ENCODE measurements at regions not wholly inside any gene's neighbourhood (a gene's known extent, or its start where the extent isn't known, plus 50 kb on each side); places are given as distances from the start of the nearest gene placed in this dataset.

DNA sequence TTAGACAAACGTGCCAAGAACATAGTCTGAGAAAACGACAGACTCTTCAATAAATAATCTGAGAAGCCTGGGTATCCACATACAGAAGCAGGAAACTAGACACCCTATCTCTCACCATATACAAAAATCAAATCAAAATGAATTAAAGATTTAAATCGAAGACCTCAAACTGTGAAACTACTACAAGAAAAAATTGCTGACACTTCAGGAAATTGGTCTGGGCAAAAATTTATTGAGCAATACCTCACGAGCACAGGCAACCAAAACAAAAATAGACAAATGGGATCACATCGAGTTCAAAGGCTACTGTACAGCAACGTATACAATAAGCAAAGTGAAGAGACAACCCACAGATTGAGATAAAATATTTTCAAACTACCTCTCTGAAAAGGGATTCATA lies 292.8 kb upstream of the RGS18 start:
- no peaks in the 10 kb centered on the region for H3K79me2 ChIP-seq (ENCODE audit: low read length)
- H3K9me3 ChIP-seq (ENCODE audit: insufficient read depth, low read length), result peaks cover 5% of the 10 kb centered on the region; the same call in 1 of the 2 replicates
- H3K4me3 ChIP-seq (ENCODE audit: low read length), result no peak overlapping the region
- no peak for TF ChIP-seq EZH2phosphoT487 (IDR thresholded peaks at IDR 0.05; ENCODE audit: low read depth)
- TF ChIP-seq CTCF (IDR thresholded peaks at IDR 0.05; ENCODE audit: low read depth, low read length), result no peak
- H3K27ac ChIP-seq (ENCODE audit: low read length), result no peak overlapping the region
- peaks cover 5% of the 10 kb centered on the region for H3K36me3 ChIP-seq (replicated peaks; ENCODE audit: low read depth, low read length)
- peaks cover 10% of the 10 kb centered on the region for H3K4me1 ChIP-seq (ENCODE audit: low read length)
- no peaks in the 10 kb centered on the region for H3K27me3 ChIP-seq (ENCODE audit: low read depth, low read length)
- no peak overlapping the region for H3K4me2 ChIP-seq (ENCODE audit: low read length)
- no peak overlapping the region for H3K9ac ChIP-seq (ENCODE audit: low read length)
- H4K20me1 ChIP-seq (ENCODE audit: insufficient read depth, low read length), result no peaks in the 10 kb centered on the region
- H2AFZ ChIP-seq (ENCODE audit: low read depth, low read length), result no peak overlapping the region

GRCh38 chr1:191866155-191866554 lies 292.1 kb upstream of the RGS18 start:
- Histone ChIP-seq H3K27me3 (ENCODE audit: low read depth, low read length) (no peaks in the 10 kb centered on the region), H3K4me2 (ENCODE audit: low read length) (no peak overlapping the region), H3K9ac (ENCODE audit: low read length) (no peak overlapping the region), H3K4me3 (ENCODE audit: low read length) (no peak overlapping the region), H3K4me1 (ENCODE audit: low read length) (peaks cover 14% of the 10 kb centered on the region), H3K9me3 (ENCODE audit: insufficient read depth, low read length) (peaks cover 5% of the 10 kb centered on the region; the same call in 1 of the 2 replicates), H2AFZ (ENCODE audit: low read depth, low read length) (no peak overlapping the region), H3K36me3 (replicated peaks; ENCODE audit: low read depth, low read length) (peaks cover 5% of the 10 kb centered on the region), H3K27ac (ENCODE audit: low read length) (no peak overlapping the region), H3K79me2 (ENCODE audit: low read length) (no peaks in the 10 kb centered on the region), H4K20me1 (ENCODE audit: insufficient read depth, low read length) (no peaks in the 10 kb centered on the region)
- TF ChIP-seq EZH2phosphoT487 (IDR thresholded peaks at IDR 0.05; ENCODE audit: low read depth) (no peak), CTCF (IDR thresholded peaks at IDR 0.05; ENCODE audit: low read depth, low read length) (no peak)

- no peaks in the 10 kb centered on the region for H3K27me3 ChIP-seq (ENCODE audit: low read depth, low read length)
- peaks cover 14% of the 10 kb centered on the region for H3K4me1 ChIP-seq (ENCODE audit: low read length)
- H2AFZ ChIP-seq (ENCODE audit: low read depth, low read length), result peak overlapping the region; percentile 43
- no peak overlapping the region for H3K4me2 ChIP-seq (ENCODE audit: low read length)
- H3K27ac ChIP-seq (ENCODE audit: low read length), result 0 out of 2 replicates have a peak overlapping the region, but pooled peaks have one; percentile 4
- H3K9ac ChIP-seq (ENCODE audit: low read length), result no peak overlapping the region
- no peak for TF ChIP-seq EZH2phosphoT487 (IDR thresholded peaks at IDR 0.05; ENCODE audit: low read depth)
- TF ChIP-seq CTCF (IDR thresholded peaks at IDR 0.05; ENCODE audit: low read depth, low read length), result no peak
- H3K36me3 ChIP-seq (replicated peaks; ENCODE audit: low read depth, low read length), result peaks cover 5% of the 10 kb centered on the region
- no peak overlapping the region for H3K4me3 ChIP-seq (ENCODE audit: low read length)
- no peaks in the 10 kb centered on the region for H3K79me2 ChIP-seq (ENCODE audit: low read length)
- no peaks in the 10 kb centered on the region for H4K20me1 ChIP-seq (ENCODE audit: insufficient read depth, low read length)
- H3K9me3 ChIP-seq (ENCODE audit: insufficient read depth, low read length), result no peaks in the 10 kb centered on the region
Observed at GRCh38 chr1:191869790-191870312, 288.4 kb upstream of the RGS18 start.

DNA sequence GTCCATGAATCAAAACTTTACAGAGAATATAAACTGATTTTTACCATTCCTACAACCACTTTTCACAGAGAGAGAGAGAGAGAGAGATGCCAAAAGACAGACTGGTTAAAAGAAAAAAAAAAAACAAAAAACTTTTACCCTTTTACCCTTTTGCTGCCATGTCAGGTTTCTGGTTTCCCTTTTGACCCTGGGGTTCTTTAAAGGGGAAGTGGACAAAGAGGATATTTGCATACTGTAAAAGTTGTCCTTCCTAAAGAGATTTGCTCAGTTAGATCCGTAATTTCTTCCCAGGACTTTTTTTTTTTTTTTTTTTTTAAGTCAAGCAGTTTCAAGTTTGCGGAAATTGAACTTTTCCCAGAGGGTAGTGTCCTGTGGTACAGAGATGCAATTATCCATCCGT lies 287.8 kb upstream of the RGS18 start:
- Histone ChIP-seq H3K4me1 (ENCODE audit: low read length) (peaks cover 14% of the 10 kb centered on the region), H3K79me2 (ENCODE audit: low read length) (no peaks in the 10 kb centered on the region), H3K4me3 (ENCODE audit: low read length) (no peak overlapping the region), H3K36me3 (replicated peaks; ENCODE audit: low read depth, low read length) (peaks cover 5% of the 10 kb centered on the region), H3K9ac (ENCODE audit: low read length) (no peak overlapping the region), H2AFZ (ENCODE audit: low read depth, low read length) (peak overlapping the region; percentile 43), H3K9me3 (ENCODE audit: insufficient read depth, low read length) (no peaks in the 10 kb centered on the region), H3K4me2 (ENCODE audit: low read length) (no peak overlapping the region), H3K27ac (ENCODE audit: low read length) (0 out of 2 replicates have a peak overlapping the region, but pooled peaks have one; percentile 4), H4K20me1 (ENCODE audit: insufficient read depth, low read length) (no peaks in the 10 kb centered on the region), H3K27me3 (ENCODE audit: low read depth, low read length) (no peaks in the 10 kb centered on the region)
- TF ChIP-seq EZH2phosphoT487 (IDR thresholded peaks at IDR 0.05; ENCODE audit: low read depth) (no peak), CTCF (IDR thresholded peaks at IDR 0.05; ENCODE audit: low read depth, low read length) (no peak)
